ENCODE measurements at regions not wholly inside any gene's neighbourhood (a gene's known extent, or its start where the extent isn't known, plus 50 kb on each side); places are given as distances from the start of the nearest gene placed in this dataset.
"Not testable (repeated sequence)": the region's sequence is repeated elsewhere in the genome, so short reads cannot be mapped to it uniquely, and the experiment has no call there.

DNA sequence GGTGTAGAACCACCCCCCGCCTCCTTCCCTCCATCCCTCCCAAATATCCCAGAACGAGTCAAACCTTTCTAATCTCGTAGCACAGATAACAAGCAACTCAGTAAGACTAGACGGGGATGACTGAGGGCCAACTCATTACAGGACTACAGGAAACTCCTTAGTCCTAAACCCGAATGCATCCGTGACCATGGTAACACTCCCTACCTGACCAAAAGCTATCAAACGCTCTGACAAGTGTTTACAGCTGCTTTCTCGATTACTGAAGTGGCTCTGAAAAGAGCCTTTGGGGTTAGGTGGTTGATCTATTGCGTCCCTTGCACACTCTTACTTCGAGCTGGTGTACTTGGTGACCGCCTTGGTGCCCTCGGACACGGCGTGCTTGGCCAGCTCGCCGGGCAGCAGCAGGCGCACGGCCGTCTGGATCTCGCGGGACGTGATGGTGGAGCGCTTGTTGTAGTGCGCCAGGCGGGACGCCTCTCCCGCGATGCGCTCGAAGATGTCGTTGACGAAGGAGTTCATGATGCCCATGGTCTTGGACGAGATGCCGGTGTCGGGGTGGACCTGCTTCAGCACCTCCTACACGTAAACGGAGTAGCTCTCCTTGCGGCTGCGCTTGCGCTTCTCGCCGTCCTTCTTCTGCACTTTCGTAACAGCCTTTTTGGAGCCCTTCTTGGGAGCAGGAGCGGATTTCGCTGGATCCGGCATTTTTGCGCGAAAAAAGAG lies 67.7 kb downstream of the FAM72C start:
- TF ChIP-seq EZH2 (IDR thresholded peaks at IDR 0.05); POLR2A (IDR thresholded peaks at IDR 0.05; ENCODE audit: borderline replicate concordance, extremely low read depth, insufficient read depth, insufficient read length): not testable (repeated sequence)
- TF ChIP-seq, protein P1, sequence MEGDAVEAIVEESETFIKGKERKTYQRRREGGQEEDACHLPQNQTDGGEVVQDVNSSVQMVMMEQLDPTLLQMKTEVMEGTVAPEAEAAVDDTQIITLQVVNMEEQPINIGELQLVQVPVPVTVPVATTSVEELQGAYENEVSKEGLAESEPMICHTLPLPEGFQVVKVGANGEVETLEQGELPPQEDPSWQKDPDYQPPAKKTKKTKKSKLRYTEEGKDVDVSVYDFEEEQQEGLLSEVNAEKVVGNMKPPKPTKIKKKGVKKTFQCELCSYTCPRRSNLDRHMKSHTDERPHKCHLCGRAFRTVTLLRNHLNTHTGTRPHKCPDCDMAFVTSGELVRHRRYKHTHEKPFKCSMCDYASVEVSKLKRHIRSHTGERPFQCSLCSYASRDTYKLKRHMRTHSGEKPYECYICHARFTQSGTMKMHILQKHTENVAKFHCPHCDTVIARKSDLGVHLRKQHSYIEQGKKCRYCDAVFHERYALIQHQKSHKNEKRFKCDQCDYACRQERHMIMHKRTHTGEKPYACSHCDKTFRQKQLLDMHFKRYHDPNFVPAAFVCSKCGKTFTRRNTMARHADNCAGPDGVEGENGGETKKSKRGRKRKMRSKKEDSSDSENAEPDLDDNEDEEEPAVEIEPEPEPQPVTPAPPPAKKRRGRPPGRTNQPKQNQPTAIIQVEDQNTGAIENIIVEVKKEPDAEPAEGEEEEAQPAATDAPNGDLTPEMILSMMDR (IDR thresholded peaks at IDR 0.05 in 2 of 3, conservative IDR thresholded peaks at IDR 0.05 in 1 of 3; ENCODE audit: borderline replicate concordance in 1 of 3, insufficient read depth in 1 of 3, low read depth in 2 of 3, low read length in 2 of 3) = not testable (repeated sequence)

All from HCT116 (cell line).